Peyer's patch (tissue), 4 donors: ENCODE measurements at regions not wholly inside any gene's neighbourhood (a gene's known extent, or its start where the extent isn't known, plus 50 kb on each side); places are given as distances from the start of the nearest gene placed in this dataset.

Source experiments
- DNase-seq, 3 donors: peaks; one replicate each; pipeline ENCODE4 v3.0.0-alpha.2; 2017 to 2019
- H3K27ac ChIP-seq, 4 donors: fragments of 200-600 bp; sonication (generic); one replicate each; pipeline ENCODE4 v1.5.1; 2016 to 2019
- H3K27me3 ChIP-seq, 2 donors: fragments of 200-600 bp; sonication (generic); one replicate each; pipeline ENCODE4 v1.5.1; 2019
- H3K36me3 ChIP-seq, 3 donors: fragments of 200-600 bp; sonication (generic); one replicate each; pipeline ENCODE4 v1.5.1; 2016 to 2019
- H3K4me1 ChIP-seq, 4 donors: fragments of 200-600 bp; sonication (generic); one replicate each; pipeline ENCODE4 v1.5.1; 2016 to 2019
- H3K4me3 ChIP-seq, 4 donors: fragments of 200-600 bp; sonication (generic); 1 replicate in 3 of 4; 2 replicates in 1 of 4; pipeline ENCODE4 v1.5.1; 2016 to 2019; ENCODE audit warnings: mild to moderate bottlenecking in 1 of 4
- H3K9me3 ChIP-seq, 4 donors: fragments of 200-600 bp; sonication (generic); one replicate each; pipeline ENCODE4 v1.5.1; 2016 to 2019; ENCODE audit warnings: mild to moderate bottlenecking in 1 of 4
- POLR2A ChIP-seq, 2 donors: fragments of 450-650 bp; IDR thresholded peaks; one replicate each; pipeline ENCODE4 v1.5.1; 2017; ENCODE audit warnings: antibody characterized with exemption in 2 of 2, mild to moderate bottlenecking in 2 of 2, moderate library complexity in 2 of 2
- TF ChIP-seq, protein P1 (sequence below), 6 experiments: fragments of 450-650 bp in 4 of 6; fragments of 200-600 bp in 2 of 6; sonication (generic) in 1 of 6; IDR thresholded peaks; one replicate each; pipeline ENCODE4 v1.5.1; 2017 to 2019; ENCODE audit warnings: antibody characterized with exemption in 6 of 6, mild to moderate bottlenecking in 3 of 6, moderate library complexity in 1 of 6

DNA sequence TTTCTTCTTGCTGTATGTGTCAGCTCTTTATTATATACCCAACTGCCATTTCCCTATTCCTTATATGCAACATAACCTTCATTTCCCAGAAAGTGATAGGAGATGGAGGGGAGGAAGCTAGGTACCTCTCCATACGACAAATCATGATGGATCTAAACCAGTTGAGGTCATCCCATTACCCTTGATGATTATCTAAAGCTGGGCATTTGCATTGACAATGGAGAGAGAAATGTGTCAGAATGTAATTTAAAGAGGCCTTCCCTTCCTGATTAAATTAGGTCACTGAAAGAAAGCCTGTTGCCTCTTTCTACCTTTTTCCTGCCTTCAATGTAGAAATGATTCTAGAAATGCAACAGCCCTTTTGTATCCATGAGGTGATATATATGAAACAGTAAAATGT is 81.9 kb downstream of the SUCNR1 start:
- H3K27me3 ChIP-seq = no peaks in the 10 kb centered on the region
- no peaks in the 10 kb centered on the region for H3K36me3 ChIP-seq
- H3K4me3 ChIP-seq = no peak overlapping the region
- no peaks in the 10 kb centered on the region for H3K9me3 ChIP-seq
- H3K27ac ChIP-seq = no peak overlapping the region
- no peaks in the 10 kb centered on the region for H3K4me1 ChIP-seq
- no peak for TF ChIP-seq POLR2A (IDR thresholded peaks at IDR 0.05)
- TF ChIP-seq, protein P1, sequence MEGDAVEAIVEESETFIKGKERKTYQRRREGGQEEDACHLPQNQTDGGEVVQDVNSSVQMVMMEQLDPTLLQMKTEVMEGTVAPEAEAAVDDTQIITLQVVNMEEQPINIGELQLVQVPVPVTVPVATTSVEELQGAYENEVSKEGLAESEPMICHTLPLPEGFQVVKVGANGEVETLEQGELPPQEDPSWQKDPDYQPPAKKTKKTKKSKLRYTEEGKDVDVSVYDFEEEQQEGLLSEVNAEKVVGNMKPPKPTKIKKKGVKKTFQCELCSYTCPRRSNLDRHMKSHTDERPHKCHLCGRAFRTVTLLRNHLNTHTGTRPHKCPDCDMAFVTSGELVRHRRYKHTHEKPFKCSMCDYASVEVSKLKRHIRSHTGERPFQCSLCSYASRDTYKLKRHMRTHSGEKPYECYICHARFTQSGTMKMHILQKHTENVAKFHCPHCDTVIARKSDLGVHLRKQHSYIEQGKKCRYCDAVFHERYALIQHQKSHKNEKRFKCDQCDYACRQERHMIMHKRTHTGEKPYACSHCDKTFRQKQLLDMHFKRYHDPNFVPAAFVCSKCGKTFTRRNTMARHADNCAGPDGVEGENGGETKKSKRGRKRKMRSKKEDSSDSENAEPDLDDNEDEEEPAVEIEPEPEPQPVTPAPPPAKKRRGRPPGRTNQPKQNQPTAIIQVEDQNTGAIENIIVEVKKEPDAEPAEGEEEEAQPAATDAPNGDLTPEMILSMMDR (IDR thresholded peaks at IDR 0.05) = no peak
- no peak for DNase-seq

DNA sequence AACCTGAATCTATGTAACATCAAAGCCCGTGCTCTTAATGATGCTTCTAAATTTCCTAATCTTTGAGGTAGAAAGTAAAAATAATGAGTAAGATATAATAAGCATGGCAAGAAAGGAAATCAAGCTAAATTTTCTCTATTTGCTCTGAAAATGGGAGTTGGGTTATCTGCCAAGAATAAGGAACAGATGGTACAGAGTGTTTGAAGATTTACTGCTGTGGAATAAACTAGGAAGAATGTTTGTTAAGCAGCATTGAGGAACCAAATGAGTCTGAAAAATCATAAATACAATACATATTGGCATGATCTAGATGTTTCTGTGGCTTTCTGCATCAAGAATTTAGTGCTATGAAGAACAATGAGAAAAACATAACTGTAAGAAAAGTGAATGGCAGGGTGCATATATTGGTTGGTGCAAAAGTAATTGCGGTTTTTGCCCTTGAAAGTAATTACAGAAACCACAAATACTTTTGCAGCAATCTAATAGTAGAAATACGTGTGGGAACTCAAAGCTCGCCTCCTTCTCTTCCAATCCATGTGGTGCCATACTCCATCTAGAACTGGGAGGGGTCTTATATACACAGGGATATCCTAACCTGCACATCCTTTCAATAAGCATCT is 87.6 kb downstream of the SUCNR1 start:
- TF ChIP-seq, protein P1 (IDR thresholded peaks at IDR 0.05) = no peak
- TF ChIP-seq POLR2A (IDR thresholded peaks at IDR 0.05) = no peak
- no peak for DNase-seq
- Histone ChIP-seq H3K4me1 (no peaks in the 10 kb centered on the region), H3K9me3 (no peaks in the 10 kb centered on the region), H3K27me3 (no peaks in the 10 kb centered on the region), H3K36me3 (no peaks in the 10 kb centered on the region), H3K4me3 (no peak overlapping the region), H3K27ac (no peak overlapping the region)

DNA sequence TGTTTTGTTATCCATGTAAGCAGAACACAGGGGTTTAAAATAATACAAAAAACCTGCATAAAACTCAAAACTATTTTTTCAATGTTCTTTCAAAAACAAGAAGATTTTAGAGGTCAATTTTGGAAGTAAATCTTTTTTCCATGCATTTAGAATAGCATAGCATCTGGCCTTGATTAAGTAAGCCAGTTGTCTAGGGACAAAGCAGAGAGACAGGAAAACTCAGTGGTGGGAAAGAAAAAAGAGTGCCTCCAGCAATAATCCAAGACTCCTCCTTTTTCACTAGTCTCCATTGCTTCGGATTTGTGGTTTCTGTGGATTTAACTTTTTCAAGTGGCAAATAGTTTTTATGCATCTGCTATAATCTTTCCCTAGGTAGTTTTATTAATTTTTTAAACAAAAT is 88.9 kb downstream of the SUCNR1 start:
- Histone ChIP-seq H3K9me3 (no peaks in the 10 kb centered on the region), H3K27me3 (no peaks in the 10 kb centered on the region), H3K27ac (no peak overlapping the region), H3K4me1 (no peaks in the 10 kb centered on the region), H3K4me3 (no peak overlapping the region), H3K36me3 (no peaks in the 10 kb centered on the region)
- DNase-seq = no peak
- TF ChIP-seq POLR2A (IDR thresholded peaks at IDR 0.05) = no peak
- TF ChIP-seq, protein P1 (IDR thresholded peaks at IDR 0.05) = no peak

DNA sequence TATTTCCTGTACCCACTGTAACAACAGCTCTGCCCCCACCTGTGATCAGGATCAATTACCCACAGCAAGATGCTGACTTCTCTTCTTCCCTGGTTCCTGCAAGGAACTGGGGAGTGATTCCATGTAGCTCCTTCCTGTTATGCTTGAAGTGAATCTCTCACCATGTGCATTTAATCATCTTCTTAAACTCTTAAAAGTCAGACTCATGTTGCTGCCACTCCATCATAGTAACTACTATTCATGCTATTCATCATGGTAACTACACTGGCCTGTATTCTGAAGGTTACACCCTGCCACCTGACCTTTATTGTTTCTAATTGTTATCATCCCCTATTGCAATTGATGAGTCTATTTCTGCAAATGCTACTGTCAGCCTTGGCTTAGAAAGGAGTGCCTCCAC is 89.5 kb downstream of the SUCNR1 start:
- DNase-seq = no peak
- TF ChIP-seq POLR2A (IDR thresholded peaks at IDR 0.05) = no peak
- TF ChIP-seq, protein P1 (IDR thresholded peaks at IDR 0.05) = no peak
- Histone ChIP-seq H3K27ac (no peak overlapping the region), H3K27me3 (no peaks in the 10 kb centered on the region), H3K36me3 (no peaks in the 10 kb centered on the region), H3K4me1 (no peaks in the 10 kb centered on the region), H3K4me3 (no peak overlapping the region), H3K9me3 (no peaks in the 10 kb centered on the region)

DNA sequence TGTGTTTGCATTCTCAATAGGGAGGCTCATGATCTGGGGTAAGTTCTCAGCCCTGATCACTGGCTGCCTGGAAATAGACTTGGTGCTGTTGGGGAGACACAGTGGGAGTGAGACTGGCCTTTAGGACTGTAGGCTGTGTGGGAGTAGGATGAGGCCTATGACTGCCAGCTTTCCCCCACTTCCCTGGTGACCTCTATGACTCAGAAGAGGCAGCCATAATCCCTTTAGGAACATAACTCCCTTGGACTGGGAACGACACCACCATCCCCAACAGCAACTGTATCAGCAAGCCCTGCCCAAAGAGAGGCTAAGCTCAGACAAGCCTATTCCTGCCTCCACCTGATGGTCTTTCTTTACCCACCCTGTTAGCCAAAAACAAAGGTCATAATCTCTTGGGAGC is 91.3 kb downstream of the SUCNR1 start:
- H3K9me3 ChIP-seq = no peaks in the 10 kb centered on the region
- no peaks in the 10 kb centered on the region for H3K36me3 ChIP-seq
- H3K4me1 ChIP-seq = no peaks in the 10 kb centered on the region
- no peak overlapping the region for H3K27ac ChIP-seq
- H3K4me3 ChIP-seq = no peak overlapping the region
- no peak for TF ChIP-seq POLR2A (IDR thresholded peaks at IDR 0.05)
- TF ChIP-seq, protein P1 (IDR thresholded peaks at IDR 0.05) = no peak
- DNase-seq = no peak
- no peaks in the 10 kb centered on the region for H3K27me3 ChIP-seq
